Prostate gland (tissue), 2 donors: ENCODE measurements at regions not wholly inside any gene's neighbourhood (a gene's known extent, or its start where the extent isn't known, plus 50 kb on each side); places are given as distances from the start of the nearest gene placed in this dataset.
"Not testable (repeated sequence)": the region's sequence is repeated elsewhere in the genome, so short reads cannot be mapped to it uniquely, and the experiment has no call there.

Source experiments
- DNase-seq: peaks from one replicate; pipeline ENCODE4 v3.0.0-alpha.2; 2019; ENCODE audit warnings: low spot score
- H3K27ac ChIP-seq, 2 donors: fragments of 200-600 bp; sonication (generic); 2 replicates each; pipeline ENCODE4 v1.5.1; 2017 to 2019
- H3K27me3 ChIP-seq: fragments of 200-600 bp; sonication (generic); replicated peaks from 2 replicates; pipeline ENCODE4 v1.5.1; 2019; ENCODE audit not compliant: insufficient read depth
- H3K36me3 ChIP-seq, 2 donors: fragments of 200-600 bp; sonication (generic); 1 replicate in 1 of 2; 2 replicates in 1 of 2; pipeline versions ENCODE4 v1.5.1 to v1.8.1; 2017 to 2019
- H3K4me1 ChIP-seq: fragments of 200-600 bp; sonication (generic); replicated peaks from 2 replicates; pipeline ENCODE4 v1.5.1; 2019
- H3K4me3 ChIP-seq, 2 donors: fragments of 200-600 bp; sonication (generic); 2 replicates each; pipeline ENCODE4 v1.5.1; 2017 to 2019
- H3K9me3 ChIP-seq: fragments of 200-600 bp; sonication (generic); 2 replicates; pipeline ENCODE4 v1.5.1; 2017
- CTCF ChIP-seq, 4 experiments: fragments of 200-600 bp in 2 of 4; fragments of 450-650 bp in 2 of 4; sonication (generic) in 2 of 4; IDR thresholded peaks; 1 replicate in 3 of 4; 2 replicates in 1 of 4; pipeline ENCODE4 v1.5.1; 2016 to 2019; ENCODE audit warnings: antibody characterized with exemption in 4 of 4, mild to moderate bottlenecking in 2 of 4, moderate library complexity in 2 of 4
- POLR2A ChIP-seq: fragments of 450-650 bp; IDR thresholded peaks from one replicate; pipeline ENCODE4 v1.6.1; 2016; ENCODE audit warnings: antibody characterized with exemption, mild to moderate bottlenecking
- POLR2AphosphoS5 ChIP-seq: sonication (generic); formaldehyde crosslinking; IDR thresholded peaks from one replicate; pipeline ENCODE4 v1.6.1; 2017; ENCODE audit warnings: antibody characterized with exemption
- WGBS: methylation state at CpG from one replicate; pipeline ENCODE4 v1.1.5; 2018; 5-methylcytosine and 5-hydroxymethylcytosine counted together
- intact Hi-C: fragments of 100-400 bp; cut with DNase I; formaldehyde crosslinking; loops from one replicate; pipeline ENCODE4 v1.14.2; 2022

GRCh38 chr3:94405258-94406035, 342.6 kb downstream of the NSUN3 start:
- 91% methylated on average over 5 of the region's 5 CpGs for WGBS
- no peak for DNase-seq
- intact Hi-C loops: no loop called here
- H3K27ac ChIP-seq: no peak overlapping the region
- no peaks in the 10 kb centered on the region for H3K9me3 ChIP-seq
- no peak overlapping the region for H3K4me3 ChIP-seq
- H3K36me3 ChIP-seq: no peaks in the 10 kb centered on the region
- no peaks in the 10 kb centered on the region for H3K4me1 ChIP-seq
- TF ChIP-seq POLR2A: no peak
- TF ChIP-seq POLR2AphosphoS5: no peak
- TF ChIP-seq CTCF (IDR thresholded peaks at IDR 0.05): no peak
- no peaks in the 10 kb centered on the region for H3K27me3 ChIP-seq

- H3K27me3 ChIP-seq: no peaks in the 10 kb centered on the region
- intact Hi-C loops: no loop called here
- H3K27ac ChIP-seq: no peak overlapping the region
- no peaks in the 10 kb centered on the region for H3K4me1 ChIP-seq
- H3K4me3 ChIP-seq: no peak overlapping the region
- no peaks in the 10 kb centered on the region for H3K9me3 ChIP-seq
- DNase-seq: no peak
- TF ChIP-seq CTCF (IDR thresholded peaks at IDR 0.05): no peak
- no peaks in the 10 kb centered on the region for H3K36me3 ChIP-seq
Observed at GRCh38 chr3:94406595-94406994, 343.7 kb downstream of the NSUN3 start.

GRCh38 chr3:94412936-94413335, 350.1 kb downstream of the NSUN3 start:
- H3K4me1 ChIP-seq, H3K27ac ChIP-seq, DNase-seq, H3K27me3 ChIP-seq, H3K36me3 ChIP-seq, H3K9me3 ChIP-seq, intact Hi-C loops, H3K4me3 ChIP-seq: not testable (repeated sequence)
- 89% methylated on average over 4 of the region's 4 CpGs for WGBS

- intact Hi-C loops: no loop called here
- Histone ChIP-seq H3K4me3 (no peak overlapping the region), H3K9me3 (no peaks in the 10 kb centered on the region), H3K4me1 (no peaks in the 10 kb centered on the region), H3K27me3 (no peaks in the 10 kb centered on the region), H3K27ac (no peak overlapping the region), H3K36me3 (no peaks in the 10 kb centered on the region)
- TF ChIP-seq CTCF (IDR thresholded peaks at IDR 0.05): no peak
- no peak for TF ChIP-seq POLR2A
- TF ChIP-seq POLR2AphosphoS5: no peak
- no peak for DNase-seq
- 66% methylated on average over 4 of the region's 4 CpGs for WGBS
Observed at GRCh38 chr3:94413336-94414108, 350.7 kb downstream of the NSUN3 start.

- no peaks in the 10 kb centered on the region for H3K4me1 ChIP-seq
- no peaks in the 10 kb centered on the region for H3K36me3 ChIP-seq
- H3K27ac ChIP-seq: no peak overlapping the region
- 79% methylated on average over 2 of the region's 2 CpGs for WGBS
- no peaks in the 10 kb centered on the region for H3K27me3 ChIP-seq
- no peak for DNase-seq
- H3K9me3 ChIP-seq: no peaks in the 10 kb centered on the region
- no peak overlapping the region for H3K4me3 ChIP-seq
- intact Hi-C loops: no loop called here
- TF ChIP-seq POLR2A: no peak
- TF ChIP-seq CTCF (IDR thresholded peaks at IDR 0.05): no peak
- TF ChIP-seq POLR2AphosphoS5: no peak
Observed at GRCh38 chr3:94414418-94414817, 351.6 kb downstream of the NSUN3 start.
